ENCODE measurements at regions not wholly inside any gene's neighbourhood (a gene's known extent, or its start where the extent isn't known, plus 50 kb on each side); places are given as distances from the start of the nearest gene placed in this dataset.
"Not testable (repeated sequence)": the region's sequence is repeated elsewhere in the genome, so short reads cannot be mapped to it uniquely, and the experiment has no call there.

DNA sequence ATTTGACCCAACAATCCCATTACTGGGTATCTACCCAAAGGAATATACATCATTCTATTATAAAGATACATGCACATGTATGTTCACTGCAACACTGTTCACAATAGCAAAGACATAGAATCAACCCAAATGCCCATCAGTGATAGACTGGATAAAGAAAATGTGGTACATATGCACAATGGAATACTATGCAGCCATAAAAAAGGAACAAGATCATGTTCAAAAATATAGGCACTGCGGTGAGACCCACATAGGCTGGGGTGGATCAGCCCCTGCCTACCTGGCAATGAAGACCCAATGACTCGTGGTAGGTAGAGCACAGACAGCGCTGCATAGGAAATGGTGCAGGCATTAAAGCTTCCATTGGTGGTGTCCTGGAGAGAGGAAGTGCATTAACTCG is 88.6 kb upstream of the NFIL3 start:
- DNase-seq (ENCODE audit: low read depth); H3K4me3 ChIP-seq (ENCODE audit: low read depth, low read length); FAIRE-seq; H3K27me3 ChIP-seq (ENCODE audit: control insufficient read depth, insufficient read depth, low read length); H3K36me3 ChIP-seq (ENCODE audit: control insufficient read depth, insufficient read depth, low read length): not testable (repeated sequence)

DNA sequence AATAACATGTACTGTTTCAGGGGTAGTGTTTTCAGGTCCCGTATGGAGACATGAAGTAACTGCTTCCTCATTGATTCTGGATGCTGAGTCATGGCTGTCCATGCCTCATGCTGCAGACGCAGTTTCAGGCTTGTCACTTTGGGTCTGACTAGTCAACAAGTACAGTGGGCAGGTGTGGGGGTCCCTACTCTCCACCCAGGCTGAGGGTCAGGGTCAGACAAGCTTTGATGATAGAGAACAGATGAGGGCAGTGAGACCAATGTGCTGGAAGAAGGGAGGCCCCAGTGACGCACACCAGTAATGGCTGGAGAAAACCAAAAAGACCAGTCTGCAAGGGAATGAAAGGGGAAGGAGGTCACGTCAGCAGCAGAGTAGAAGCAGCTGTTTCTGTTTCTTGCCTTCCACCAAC is 80.0 kb upstream of the NFIL3 start:
- H3K36me3 ChIP-seq (ENCODE audit: control insufficient read depth, insufficient read depth, low read length), result no peaks in the 10 kb centered on the region
- DNase-seq (ENCODE audit: low read depth) (peak; percentile 41), FAIRE-seq (no peak)
- TF ChIP-seq, protein P1, sequence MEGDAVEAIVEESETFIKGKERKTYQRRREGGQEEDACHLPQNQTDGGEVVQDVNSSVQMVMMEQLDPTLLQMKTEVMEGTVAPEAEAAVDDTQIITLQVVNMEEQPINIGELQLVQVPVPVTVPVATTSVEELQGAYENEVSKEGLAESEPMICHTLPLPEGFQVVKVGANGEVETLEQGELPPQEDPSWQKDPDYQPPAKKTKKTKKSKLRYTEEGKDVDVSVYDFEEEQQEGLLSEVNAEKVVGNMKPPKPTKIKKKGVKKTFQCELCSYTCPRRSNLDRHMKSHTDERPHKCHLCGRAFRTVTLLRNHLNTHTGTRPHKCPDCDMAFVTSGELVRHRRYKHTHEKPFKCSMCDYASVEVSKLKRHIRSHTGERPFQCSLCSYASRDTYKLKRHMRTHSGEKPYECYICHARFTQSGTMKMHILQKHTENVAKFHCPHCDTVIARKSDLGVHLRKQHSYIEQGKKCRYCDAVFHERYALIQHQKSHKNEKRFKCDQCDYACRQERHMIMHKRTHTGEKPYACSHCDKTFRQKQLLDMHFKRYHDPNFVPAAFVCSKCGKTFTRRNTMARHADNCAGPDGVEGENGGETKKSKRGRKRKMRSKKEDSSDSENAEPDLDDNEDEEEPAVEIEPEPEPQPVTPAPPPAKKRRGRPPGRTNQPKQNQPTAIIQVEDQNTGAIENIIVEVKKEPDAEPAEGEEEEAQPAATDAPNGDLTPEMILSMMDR (IDR thresholded peaks at IDR 0.05; ENCODE audit: insufficient read depth, low read length, severe bottlenecking), result no peak
- no peaks in the 10 kb centered on the region for H3K27me3 ChIP-seq (ENCODE audit: control insufficient read depth, insufficient read depth, low read length)
- no peak overlapping the region for H3K4me3 ChIP-seq (ENCODE audit: low read depth, low read length)

DNA sequence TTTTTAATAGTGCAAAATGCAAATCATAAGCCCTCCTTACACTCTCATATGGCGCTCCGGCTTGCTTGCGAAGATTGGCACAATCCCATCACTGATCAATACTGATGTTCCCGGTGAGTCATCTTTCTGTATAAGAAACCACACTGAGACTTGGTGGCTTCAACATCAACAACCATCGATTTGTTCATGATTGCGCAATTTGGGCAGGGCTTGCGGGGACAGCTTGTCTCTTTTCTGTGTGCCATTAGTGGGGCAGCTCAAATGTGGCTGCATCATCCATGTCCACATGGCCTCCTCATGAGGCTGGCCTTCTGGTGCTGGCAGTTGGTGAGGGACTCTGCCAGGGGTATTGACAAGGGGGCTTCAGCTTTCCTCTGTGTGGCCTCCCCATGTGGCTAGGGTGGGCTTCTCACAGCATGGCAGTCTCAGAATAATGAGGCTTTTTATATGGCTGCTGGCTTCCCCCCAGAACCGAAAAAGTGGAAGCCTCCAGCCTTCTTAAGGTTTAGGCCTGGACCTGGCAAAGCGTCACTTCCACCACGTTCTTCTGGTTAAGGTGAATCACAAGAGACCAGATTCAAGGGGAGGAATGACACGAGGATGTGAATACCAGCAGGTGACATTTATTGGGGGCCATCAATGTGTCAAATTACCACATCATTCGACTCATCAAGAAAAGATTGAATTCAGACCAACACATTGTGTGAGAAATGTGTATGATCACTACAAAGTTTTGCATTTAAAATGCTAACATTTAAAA is 79.5 kb upstream of the NFIL3 start:
- TF ChIP-seq, protein P1 (IDR thresholded peaks at IDR 0.05; ENCODE audit: insufficient read depth, low read length, severe bottlenecking), result no peak
- H3K4me3 ChIP-seq (ENCODE audit: low read depth, low read length), result no peak overlapping the region
- DNase-seq (ENCODE audit: low read depth) (no peak), FAIRE-seq (no peak)
- H3K36me3 ChIP-seq (ENCODE audit: control insufficient read depth, insufficient read depth, low read length), result no peaks in the 10 kb centered on the region
- no peaks in the 10 kb centered on the region for H3K27me3 ChIP-seq (ENCODE audit: control insufficient read depth, insufficient read depth, low read length)

DNA sequence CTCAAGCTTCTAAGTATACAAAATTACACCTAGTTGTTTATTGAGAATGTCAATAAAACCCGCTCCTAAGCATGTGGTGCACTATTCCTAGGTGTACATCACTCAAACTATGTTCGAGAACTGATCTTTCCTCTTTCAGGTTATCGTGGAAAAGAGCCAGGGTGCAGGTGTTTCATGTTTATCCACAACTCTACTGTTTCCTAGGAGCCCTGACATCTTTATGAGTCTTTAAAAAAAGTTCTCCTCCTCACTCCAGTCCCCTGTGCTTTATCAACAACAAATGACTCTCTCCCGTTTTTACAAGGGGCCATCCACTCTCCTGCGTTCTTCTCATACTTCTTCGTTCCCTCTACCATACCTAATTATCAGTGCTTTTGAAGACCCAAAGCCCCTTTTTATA is 78.8 kb upstream of the NFIL3 start:
- no peaks in the 10 kb centered on the region for H3K36me3 ChIP-seq (ENCODE audit: control insufficient read depth, insufficient read depth, low read length)
- DNase-seq (ENCODE audit: low read depth), result no peak
- no peak for FAIRE-seq
- H3K27me3 ChIP-seq (ENCODE audit: control insufficient read depth, insufficient read depth, low read length), result no peaks in the 10 kb centered on the region
- TF ChIP-seq, protein P1 (IDR thresholded peaks at IDR 0.05; ENCODE audit: insufficient read depth, low read length, severe bottlenecking), result no peak
- no peak overlapping the region for H3K4me3 ChIP-seq (ENCODE audit: low read depth, low read length)

DNA sequence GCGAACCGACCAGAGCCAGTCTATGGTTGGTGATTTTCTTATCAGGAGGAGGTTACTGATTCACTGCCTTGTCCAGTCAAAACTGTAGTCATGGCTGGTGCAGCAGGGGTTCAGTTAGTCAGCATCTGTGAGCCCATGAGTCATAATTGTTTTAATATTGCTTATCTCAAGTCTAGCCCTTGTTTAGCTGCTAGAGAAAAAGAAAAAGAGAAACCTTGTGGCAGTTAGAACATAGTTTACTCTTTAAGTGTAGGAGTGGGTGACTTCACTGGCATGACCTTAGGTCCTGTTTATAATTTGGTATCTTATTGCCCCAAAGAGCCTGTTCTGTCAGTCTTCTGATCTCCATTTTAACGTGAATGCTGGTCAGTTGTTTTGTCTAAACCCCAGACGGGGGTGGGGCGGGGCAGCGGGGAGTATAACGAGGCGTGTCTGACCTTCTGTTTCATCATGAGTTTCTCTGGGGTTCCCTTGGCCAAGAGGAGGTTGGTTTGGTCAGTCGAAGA is 76.9 kb upstream of the NFIL3 start:
- H3K4me3 ChIP-seq (ENCODE audit: low read depth, low read length), result no peak overlapping the region
- TF ChIP-seq, protein P1 (IDR thresholded peaks at IDR 0.05; ENCODE audit: insufficient read depth, low read length, severe bottlenecking), result no peak
- no peaks in the 10 kb centered on the region for H3K27me3 ChIP-seq (ENCODE audit: control insufficient read depth, insufficient read depth, low read length)
- DNase-seq (ENCODE audit: low read depth), result peak; percentile 92
- no peak for FAIRE-seq
- no peaks in the 10 kb centered on the region for H3K36me3 ChIP-seq (ENCODE audit: control insufficient read depth, insufficient read depth, low read length)

DNA sequence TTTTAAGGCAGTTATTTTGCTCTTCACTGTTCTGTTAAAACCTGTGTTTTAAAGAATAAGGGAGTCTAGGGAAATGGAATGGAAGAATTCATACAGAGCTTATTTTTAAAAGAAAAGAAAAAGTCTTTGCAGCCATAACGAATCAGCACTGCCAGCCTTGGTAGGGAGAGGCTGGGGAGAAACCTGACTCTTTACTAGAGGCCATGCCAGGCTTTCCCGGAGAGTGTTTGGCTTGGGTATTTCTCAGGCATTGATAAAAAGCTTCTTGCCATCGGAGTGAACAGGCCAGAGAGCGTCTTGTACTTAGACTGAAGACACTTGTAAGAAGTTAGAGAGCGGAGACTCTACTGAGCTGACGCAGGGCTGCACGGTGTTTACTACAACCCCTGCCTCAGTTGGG is 72.7 kb upstream of the NFIL3 start:
- Histone ChIP-seq H3K36me3 (ENCODE audit: control insufficient read depth, insufficient read depth, low read length) (no peaks in the 10 kb centered on the region), H3K27me3 (ENCODE audit: control insufficient read depth, insufficient read depth, low read length) (no peaks in the 10 kb centered on the region), H3K4me3 (ENCODE audit: low read depth, low read length) (no peak overlapping the region)
- FAIRE-seq (no peak), DNase-seq (ENCODE audit: low read depth) (no peak)
- TF ChIP-seq, protein P1 (IDR thresholded peaks at IDR 0.05; ENCODE audit: insufficient read depth, low read length, severe bottlenecking), result no peak
